A549 (cell line): ENCODE measurements at regions not wholly inside any gene's neighbourhood (a gene's known extent, or its start where the extent isn't known, plus 50 kb on each side); places are given as distances from the start of the nearest gene placed in this dataset.

Experiments
- ATAC-seq, 2 experiments: fragments of 200-7000 bp in 1 of 2; fragments of >200 bp in 1 of 2; cut with Nextera tagmentation in 1 of 2; cut with Tn5 transposase in 1 of 2; 3 replicates each; pipeline versions ENCODE4 v1.8.0 to v1.9.1; 2018 to 2020; ENCODE audit warnings: mild to moderate bottlenecking in 1 of 2, moderate library complexity in 1 of 2
- CTCF ChIA-PET: fragments of 300-600 bp; sonication (Branson Sonifier 250); formaldehyde crosslinking; extraction: SDS; loops from one replicate; lab custom pipeline; 2021; ENCODE audit warnings: antibody characterized with exemption, inconsistent platforms; lab: Yijun Ruan, JAX
- POLR2A ChIA-PET: fragments of 350-600 bp; formaldehyde crosslinking; extraction: SDS; loops from one replicate; lab custom pipeline; 2021; ENCODE audit warnings: antibody characterized with exemption, inconsistent platforms; lab: Yijun Ruan, JAX
- DNase-seq, 2 experiments: peaks; one replicate each; pipeline versions ENCODE4 v3.0.0 to v3.0.0-alpha.2; 2011 to 2016; ENCODE audit warnings: low read depth in 1 of 2, low spot score in 1 of 2
- FAIRE-seq: peaks from 2 replicates; lab custom pipeline; 2011; peaks lifted over from hg19 to GRCh38; lab: Jason Lieb, UNC
- H3K27ac ChIP-seq, 2 experiments: fragments of >200 bp; sonication (Bioruptor Twin); formaldehyde crosslinking; 3 replicates each; pipeline ENCODE4 v1.5.1; 2016 to 2017
- H3K4me1 ChIP-seq: fragments of >200 bp; sonication (Bioruptor Twin); formaldehyde crosslinking; 3 replicates; pipeline ENCODE4 v1.6.1; 2016
- H3K4me2 ChIP-seq: fragments of >200 bp; sonication (Bioruptor Twin); formaldehyde crosslinking; 3 replicates; pipeline ENCODE4 v1.6.1; 2016
- H3K4me3 ChIP-seq: fragments of >200 bp; sonication (Bioruptor Twin); formaldehyde crosslinking; 3 replicates; pipeline ENCODE4 v1.5.1; 2016
- H3K9me3 ChIP-seq: fragments of >200 bp; sonication (Bioruptor Twin); formaldehyde crosslinking; 3 replicates; pipeline ENCODE4 v1.6.1; 2016
- CBX8 ChIP-seq: fragments of 200-600 bp; sonication (generic); IDR thresholded peaks from 2 replicates; pipeline ENCODE4 v1.6.1; 2016
- CHD2 ChIP-seq: fragments of 150-350 bp; IDR thresholded peaks from 2 replicates; pipeline ENCODE4 v1.6.1; 2014; ENCODE audit warnings: low read length; ENCODE audit not compliant: partially characterized antibody
- CHD4 ChIP-seq: fragments of 200-600 bp; sonication (generic); IDR thresholded peaks from 2 replicates; pipeline ENCODE4 v1.6.1; 2016; ENCODE audit warnings: antibody characterized with exemption, mild to moderate bottlenecking, borderline replicate concordance
- EHF ChIP-seq: fragments of 250-450 bp; sonication (Bioruptor Pico); IDR thresholded peaks from 2 replicates; pipeline ENCODE4 v1.5.0; 2020; ENCODE audit warnings: mild to moderate bottlenecking
- EP300 ChIP-seq, 2 experiments: fragments of >200 bp; sonication (Bioruptor Twin); formaldehyde crosslinking; IDR thresholded peaks; 2 replicates in 1 of 2; 3 replicates in 1 of 2; pipeline ENCODE4 v1.6.1; 2016 to 2017
- FOSL2 ChIP-seq, 2 experiments: fragments of 450-650 bp in 1 of 2; fragments of >200 bp in 1 of 2; sonication (Bioruptor Twin) in 1 of 2; formaldehyde crosslinking; IDR thresholded peaks; 2 replicates each; pipeline versions ENCODE4 v1.5.0 to v1.6.1; 2016 to 2020; ENCODE audit warnings: mild to moderate bottlenecking in 1 of 2, moderate library complexity in 1 of 2
- FOXS1 ChIP-seq: fragments of 250-450 bp; sonication (Bioruptor Pico); IDR thresholded peaks from 2 replicates; pipeline ENCODE4 v1.5.0; 2020; ENCODE audit warnings: mild to moderate bottlenecking, moderate library complexity
- HES2 ChIP-seq: fragments of >200 bp; sonication (Bioruptor Twin); formaldehyde crosslinking; IDR thresholded peaks from 2 replicates; pipeline ENCODE4 v1.6.1; 2016
- HEYL ChIP-seq: fragments of 250-450 bp; sonication (Bioruptor Pico); IDR thresholded peaks from 2 replicates; pipeline ENCODE4 v1.8.0; 2021; ENCODE audit warnings: mild to moderate bottlenecking, moderate library complexity
- HOXA7 ChIP-seq: fragments of 250-450 bp; sonication (Bioruptor Pico); IDR thresholded peaks from 2 replicates; pipeline ENCODE4 v1.5.0; 2020; ENCODE audit warnings: mild to moderate bottlenecking, moderate library complexity
- HOXB13 ChIP-seq: fragments of 250-450 bp; sonication (Bioruptor Pico); IDR thresholded peaks from 2 replicates; pipeline ENCODE4 v1.5.0; 2020; ENCODE audit warnings: low read depth, mild to moderate bottlenecking, moderate library complexity
- KDM1A ChIP-seq: fragments of 200-600 bp; sonication (generic); IDR thresholded peaks from 2 replicates; pipeline ENCODE4 v1.6.1; 2016; ENCODE audit warnings: low read depth, mild to moderate bottlenecking
- MAFK ChIP-seq: fragments of 450-650 bp; IDR thresholded peaks from 2 replicates; pipeline ENCODE4 v1.6.1; 2014; ENCODE audit not compliant: partially characterized antibody
- MAX ChIP-seq: IDR thresholded peaks from 2 replicates; pipeline ENCODE4 v1.6.1; 2012
- MAZ ChIP-seq: fragments of 150-350 bp; IDR thresholded peaks from 2 replicates; pipeline ENCODE4 v1.6.1; 2014; ENCODE audit warnings: antibody characterized with exemption, low read depth, low read length, borderline replicate concordance
- MYC ChIP-seq: IDR thresholded peaks from 2 replicates; pipeline ENCODE4 v1.6.1; 2012; ENCODE audit warnings: mild to moderate bottlenecking, inconsistent platforms, low read length, improper control_type of control experiment, borderline replicate concordance
- POLR2A ChIP-seq: IDR thresholded peaks from 2 replicates; pipeline ENCODE4 v1.6.1; 2012; ENCODE audit warnings: mild to moderate bottlenecking, low read length
- POLR2AphosphoS2 ChIP-seq: conservative IDR thresholded peaks from 2 replicates; pipeline ENCODE4 v1.6.1; 2012; ENCODE audit warnings: low read length, improper control_type of control experiment, inconsistent platforms
- RAD21 ChIP-seq, 2 experiments: fragments of >200 bp in 1 of 2; sonication (Bioruptor Twin) in 1 of 2; formaldehyde crosslinking in 1 of 2; IDR thresholded peaks in 1 of 2; conservative IDR thresholded peaks in 1 of 2; 2 replicates in 1 of 2; 3 replicates in 1 of 2; pipeline ENCODE4 v1.6.1; 2012 to 2018; ENCODE audit warnings: inconsistent platforms in 1 of 2
- RARB ChIP-seq: fragments of 250-450 bp; sonication (Bioruptor Pico); IDR thresholded peaks from 2 replicates; pipeline ENCODE4 v1.8.0; 2021; ENCODE audit warnings: mild to moderate bottlenecking, moderate library complexity
- RCOR1 ChIP-seq: fragments of 150-350 bp; IDR thresholded peaks from 2 replicates; pipeline ENCODE4 v1.6.1; 2014; ENCODE audit warnings: antibody characterized with exemption, low read length, low read depth
- RFX5 ChIP-seq: fragments of 450-650 bp; IDR thresholded peaks from 2 replicates; pipeline ENCODE4 v1.7.1; 2014; ENCODE audit warnings: antibody characterized with exemption, mild to moderate bottlenecking, moderate library complexity
- RNF2 ChIP-seq: fragments of 200-600 bp; sonication (generic); IDR thresholded peaks from 2 replicates; pipeline ENCODE4 v1.6.1; 2016; ENCODE audit warnings: low read depth, mild to moderate bottlenecking, antibody characterized with exemption, moderate library complexity, borderline replicate concordance
- SREBF2 ChIP-seq: fragments of 450-650 bp; IDR thresholded peaks from 2 replicates; pipeline ENCODE4 v1.6.1; 2014; ENCODE audit warnings: mild to moderate bottlenecking, moderate library complexity
- ZC3H11A ChIP-seq: fragments of 450-650 bp; IDR thresholded peaks from 2 replicates; pipeline ENCODE4 v1.6.1; 2014; ENCODE audit warnings: antibody characterized with exemption, mild to moderate bottlenecking
- ZNF302 ChIP-seq: fragments of 250-450 bp; sonication (Bioruptor Pico); IDR thresholded peaks from 2 replicates; pipeline ENCODE4 v1.9.0; 2021; ENCODE audit warnings: inconsistent platforms, mild to moderate bottlenecking, moderate library complexity
- WGBS: methylation state at CpG from one replicate; pipeline ENCODE4 v1.1.6; 2017; ENCODE audit errors: missing lambda C conversion rate; 5-methylcytosine and 5-hydroxymethylcytosine counted together
- TF ChIP-seq, protein P1 (sequence below): fragments of >200 bp; sonication (Bioruptor Twin); formaldehyde crosslinking; IDR thresholded peaks from 3 replicates; pipeline ENCODE4 v1.5.1; 2016
- TF ChIP-seq, protein P2 (sequence below): fragments of 250-450 bp; sonication (Bioruptor Pico); IDR thresholded peaks from 2 replicates; pipeline ENCODE4 v1.5.0; 2020; ENCODE audit warnings: low read depth, mild to moderate bottlenecking, moderate library complexity
- TF ChIP-seq, protein P3 (sequence below): fragments of 150-350 bp; IDR thresholded peaks from 2 replicates; pipeline ENCODE4 v1.6.1; 2014; ENCODE audit warnings: low read depth, mild to moderate bottlenecking, low read length
- TF ChIP-seq, protein P4 (sequence below): fragments of >200 bp; sonication (Bioruptor Twin); formaldehyde crosslinking; IDR thresholded peaks from 3 replicates; pipeline ENCODE4 v1.6.1; 2016
- TF ChIP-seq, protein P5 (sequence below): fragments of 450-650 bp; IDR thresholded peaks from 2 replicates; pipeline ENCODE4 v1.6.1; 2014; ENCODE audit warnings: antibody characterized with exemption

DNA sequence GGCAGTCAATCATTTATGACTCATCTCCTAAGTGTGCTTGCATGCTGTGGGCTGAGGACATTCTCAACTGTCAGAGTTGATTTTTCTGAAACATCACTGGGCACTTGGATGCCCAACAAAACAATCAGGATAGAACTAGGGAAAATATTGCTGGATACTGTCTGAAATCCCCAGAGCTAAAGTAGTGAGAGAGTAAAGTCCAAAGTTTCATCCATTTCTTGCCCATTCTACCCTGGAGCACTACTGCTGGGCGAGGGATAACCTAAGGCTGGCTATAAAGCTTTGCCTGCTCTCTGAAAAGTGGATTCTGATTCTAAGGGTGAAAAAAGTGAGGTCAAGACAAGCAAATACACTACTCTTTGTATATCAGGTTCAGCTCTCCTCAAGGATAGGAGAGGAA, 279.6 kb upstream of the EDA2R start:
- Histone ChIP-seq H3K4me2 (no peak overlapping the region), H3K27ac (no peak overlapping the region), H3K4me1 (no peaks in the 10 kb centered on the region), H3K9me3 (no peaks in the 10 kb centered on the region), H3K4me3 (no peak overlapping the region)
- no peak for DNase-seq
- 0% methylated on average over 1 of the region's 1 CpG for WGBS
- no peak for TF ChIP-seq MAFK
- TF ChIP-seq SREBF2: no peak
- no peak for TF ChIP-seq FOXS1
- TF ChIP-seq CHD4: no peak
- no peak for TF ChIP-seq RAD21 (conservative IDR thresholded peaks at IDR 0.05 in 1 of 2, IDR thresholded peaks at IDR 0.05 in 1 of 2)
- no peak for TF ChIP-seq ZC3H11A
- no peak for TF ChIP-seq HOXB13 (CRISPR knock-in tag)
- TF ChIP-seq EHF (CRISPR knock-in tag): no peak
- TF ChIP-seq, protein P1, sequence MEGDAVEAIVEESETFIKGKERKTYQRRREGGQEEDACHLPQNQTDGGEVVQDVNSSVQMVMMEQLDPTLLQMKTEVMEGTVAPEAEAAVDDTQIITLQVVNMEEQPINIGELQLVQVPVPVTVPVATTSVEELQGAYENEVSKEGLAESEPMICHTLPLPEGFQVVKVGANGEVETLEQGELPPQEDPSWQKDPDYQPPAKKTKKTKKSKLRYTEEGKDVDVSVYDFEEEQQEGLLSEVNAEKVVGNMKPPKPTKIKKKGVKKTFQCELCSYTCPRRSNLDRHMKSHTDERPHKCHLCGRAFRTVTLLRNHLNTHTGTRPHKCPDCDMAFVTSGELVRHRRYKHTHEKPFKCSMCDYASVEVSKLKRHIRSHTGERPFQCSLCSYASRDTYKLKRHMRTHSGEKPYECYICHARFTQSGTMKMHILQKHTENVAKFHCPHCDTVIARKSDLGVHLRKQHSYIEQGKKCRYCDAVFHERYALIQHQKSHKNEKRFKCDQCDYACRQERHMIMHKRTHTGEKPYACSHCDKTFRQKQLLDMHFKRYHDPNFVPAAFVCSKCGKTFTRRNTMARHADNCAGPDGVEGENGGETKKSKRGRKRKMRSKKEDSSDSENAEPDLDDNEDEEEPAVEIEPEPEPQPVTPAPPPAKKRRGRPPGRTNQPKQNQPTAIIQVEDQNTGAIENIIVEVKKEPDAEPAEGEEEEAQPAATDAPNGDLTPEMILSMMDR: no peak
- no peak for TF ChIP-seq RNF2
- TF ChIP-seq HOXA7 (CRISPR knock-in tag): no peak
- TF ChIP-seq, protein P2, sequence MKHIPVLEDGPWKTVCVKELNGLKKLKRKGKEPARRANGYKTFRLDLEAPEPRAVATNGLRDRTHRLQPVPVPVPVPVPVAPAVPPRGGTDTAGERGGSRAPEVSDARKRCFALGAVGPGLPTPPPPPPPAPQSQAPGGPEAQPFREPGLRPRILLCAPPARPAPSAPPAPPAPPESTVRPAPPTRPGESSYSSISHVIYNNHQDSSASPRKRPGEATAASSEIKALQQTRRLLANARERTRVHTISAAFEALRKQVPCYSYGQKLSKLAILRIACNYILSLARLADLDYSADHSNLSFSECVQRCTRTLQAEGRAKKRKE (CRISPR knock-in tag): no peak
- TF ChIP-seq CHD2: no peak
- TF ChIP-seq MAX: no peak
- TF ChIP-seq, protein P3, sequence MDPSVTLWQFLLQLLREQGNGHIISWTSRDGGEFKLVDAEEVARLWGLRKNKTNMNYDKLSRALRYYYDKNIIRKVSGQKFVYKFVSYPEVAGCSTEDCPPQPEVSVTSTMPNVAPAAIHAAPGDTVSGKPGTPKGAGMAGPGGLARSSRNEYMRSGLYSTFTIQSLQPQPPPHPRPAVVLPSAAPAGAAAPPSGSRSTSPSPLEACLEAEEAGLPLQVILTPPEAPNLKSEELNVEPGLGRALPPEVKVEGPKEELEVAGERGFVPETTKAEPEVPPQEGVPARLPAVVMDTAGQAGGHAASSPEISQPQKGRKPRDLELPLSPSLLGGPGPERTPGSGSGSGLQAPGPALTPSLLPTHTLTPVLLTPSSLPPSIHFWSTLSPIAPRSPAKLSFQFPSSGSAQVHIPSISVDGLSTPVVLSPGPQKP: no peak
- TF ChIP-seq POLR2A: no peak
- no peak for TF ChIP-seq POLR2AphosphoS2
- ChIA-PET POLR2A (no interaction called here), CTCF (no interaction called here)
- ATAC-seq: no peak
- FAIRE-seq: no peak

DNA sequence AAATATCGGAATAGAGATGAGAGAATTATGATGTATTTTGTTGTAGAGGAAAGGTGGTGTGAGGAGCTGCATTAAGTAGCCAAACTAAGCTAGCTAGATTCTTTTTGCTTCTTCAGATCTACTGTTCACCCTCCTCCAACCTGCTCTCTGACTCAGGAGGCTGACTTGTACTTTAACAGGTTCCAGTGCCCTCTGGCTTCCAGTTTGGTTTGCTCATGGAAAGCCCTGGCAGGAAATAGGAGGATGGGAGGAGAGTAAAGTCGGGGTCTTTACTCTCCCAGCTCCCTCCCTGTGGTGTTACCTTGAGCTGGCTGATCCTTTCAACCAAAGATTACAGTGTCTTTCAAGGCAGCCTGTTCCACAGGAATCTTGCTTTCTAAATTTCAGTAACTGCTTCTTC, 277.0 kb upstream of the EDA2R start:
- ATAC-seq: no peak
- DNase-seq: no peak
- ChIA-PET POLR2A (no interaction called here), CTCF (no interaction called here)
- Histone ChIP-seq H3K4me2 (no peak overlapping the region), H3K4me3 (no peak overlapping the region), H3K4me1 (no peaks in the 10 kb centered on the region), H3K27ac (no peak overlapping the region), H3K9me3 (no peaks in the 10 kb centered on the region)
- FAIRE-seq: no peak
- 0% methylated on average over 2 of the region's 2 CpGs for WGBS
- TF ChIP-seq KDM1A (no peak), MAFK (no peak), FOSL2 (IDR thresholded peaks at IDR 0.05) (no peak), FOSL2 (CRISPR knock-in tag; IDR thresholded peaks at IDR 0.05) (no peak), RARB (no peak), MYC (no peak), RCOR1 (no peak), EP300 (IDR thresholded peaks at IDR 0.05) (no peak), MAX (no peak), HES2 (no peak), ZNF302 (CRISPR knock-in tag) (no peak), CBX8 (no peak), CHD4 (no peak), RAD21 (conservative IDR thresholded peaks at IDR 0.05 in 1 of 2, IDR thresholded peaks at IDR 0.05 in 1 of 2) (no peak), RFX5 (no peak), MAZ (no peak), HEYL (CRISPR knock-in tag) (no peak)
- TF ChIP-seq, protein P4, sequence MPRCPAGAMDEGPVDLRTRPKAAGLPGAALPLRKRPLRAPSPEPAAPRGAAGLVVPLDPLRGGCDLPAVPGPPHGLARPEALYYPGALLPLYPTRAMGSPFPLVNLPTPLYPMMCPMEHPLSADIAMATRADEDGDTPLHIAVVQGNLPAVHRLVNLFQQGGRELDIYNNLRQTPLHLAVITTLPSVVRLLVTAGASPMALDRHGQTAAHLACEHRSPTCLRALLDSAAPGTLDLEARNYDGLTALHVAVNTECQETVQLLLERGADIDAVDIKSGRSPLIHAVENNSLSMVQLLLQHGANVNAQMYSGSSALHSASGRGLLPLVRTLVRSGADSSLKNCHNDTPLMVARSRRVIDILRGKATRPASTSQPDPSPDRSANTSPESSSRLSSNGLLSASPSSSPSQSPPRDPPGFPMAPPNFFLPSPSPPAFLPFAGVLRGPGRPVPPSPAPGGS: no peak
- TF ChIP-seq, protein P2 (CRISPR knock-in tag): no peak
- TF ChIP-seq, protein P5, sequence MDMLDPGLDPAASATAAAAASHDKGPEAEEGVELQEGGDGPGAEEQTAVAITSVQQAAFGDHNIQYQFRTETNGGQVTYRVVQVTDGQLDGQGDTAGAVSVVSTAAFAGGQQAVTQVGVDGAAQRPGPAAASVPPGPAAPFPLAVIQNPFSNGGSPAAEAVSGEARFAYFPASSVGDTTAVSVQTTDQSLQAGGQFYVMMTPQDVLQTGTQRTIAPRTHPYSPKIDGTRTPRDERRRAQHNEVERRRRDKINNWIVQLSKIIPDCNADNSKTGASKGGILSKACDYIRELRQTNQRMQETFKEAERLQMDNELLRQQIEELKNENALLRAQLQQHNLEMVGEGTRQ: no peak
